Right lobe of liver (tissue), 6 donors: ENCODE measurements at regions not wholly inside any gene's neighbourhood (a gene's known extent, or its start where the extent isn't known, plus 50 kb on each side); places are given as distances from the start of the nearest gene placed in this dataset.

Experiments used
- ATAC-seq, 4 donors: fragments of 200-7000 bp; cut with Tn5 transposase; one replicate each; pipeline ENCODE4 v1.9.1; 2020; ENCODE audit warnings: mild to moderate bottlenecking in 4 of 4, moderate library complexity in 4 of 4
- DNase-seq, 3 donors: peaks; one replicate each; pipeline ENCODE4 v3.0.0-alpha.2; 2020
- H3K27ac ChIP-seq, 3 donors: fragments of 200-600 bp; one replicate each; pipeline ENCODE4 v1.8.0; 2022
- H3K27me3 ChIP-seq, 2 donors: fragments of 200-600 bp; one replicate each; pipeline ENCODE4 v1.8.0; 2022
- H3K36me3 ChIP-seq, 4 donors: fragments of 200-600 bp; sonication (generic) in 1 of 4; one replicate each; pipeline versions ENCODE4 v1.5.1 to v1.8.0; 2017 to 2022; ENCODE audit warnings: control low read depth in 1 of 4
- H3K4me1 ChIP-seq, 4 donors: fragments of 200-600 bp; sonication (generic) in 1 of 4; one replicate each; pipeline versions ENCODE4 v1.5.1 to v1.8.0; 2017 to 2022; ENCODE audit warnings: control low read depth in 1 of 4
- H3K4me3 ChIP-seq, 3 donors: fragments of 200-600 bp; one replicate each; pipeline ENCODE4 v1.8.0; 2022
- H3K9me3 ChIP-seq, 4 donors: fragments of 200-600 bp; sonication (generic) in 1 of 4; one replicate each; pipeline versions ENCODE4 v1.5.1 to v1.8.0; 2017 to 2022; ENCODE audit warnings: control low read depth in 1 of 4
- CTCF ChIP-seq, 4 donors: fragments of 200-600 bp in 3 of 4; fragments of 450-650 bp in 1 of 4; IDR thresholded peaks; one replicate each; pipeline versions ENCODE4 v1.5.1 to v1.8.0; 2016 to 2022; ENCODE audit warnings: antibody characterized with exemption in 4 of 4, mild to moderate bottlenecking in 2 of 4
- POLR2A ChIP-seq: fragments of 450-650 bp; IDR thresholded peaks from one replicate; pipeline ENCODE4 v1.6.1; 2017; ENCODE audit warnings: antibody characterized with exemption, mild to moderate bottlenecking
- WGBS: methylation state at CpG from one replicate; pipeline ENCODE4 v1.1.6; 2018; ENCODE audit warnings: low coverage, low lambda C conversion rate; ENCODE audit not compliant: insufficient coverage; ENCODE audit errors: missing lambda C conversion rate; 5-methylcytosine and 5-hydroxymethylcytosine counted together
- intact Hi-C, 2 donors: fragments of 100-400 bp; cut with DNase I; formaldehyde crosslinking; loops; one replicate each; pipeline versions ENCODE4 v1.11.2 to v1.14.1; 2022
- donor health status: DM: no; HTN: yes; CAD: no.
- donor health status: DM: no; HTN: no; CAD: no.
- donor health status: DM: no; HTN: no; CAD: no.
- donor health status: DM: no; HTN: yes; CAD: no.
- donor health status: DM: no; HTN: yes; CAD: no.

- Histone ChIP-seq H3K27ac (no peak overlapping the region), H3K36me3 (no peaks in the 10 kb centered on the region)
These were observed 212.3 kb upstream of the DDI1 start for GRCh38 chr11:103824116-103824515.

GRCh38 chr11:103825469-103825868 is 211.0 kb upstream of the DDI1 start:
- intact Hi-C loops = no loop called here
- Histone ChIP-seq H3K4me1 (no peaks in the 10 kb centered on the region), H3K36me3 (no peaks in the 10 kb centered on the region), H3K27ac (no peak overlapping the region), H3K27me3 (no peaks in the 10 kb centered on the region), H3K9me3 (no peaks in the 10 kb centered on the region), H3K4me3 (no peak overlapping the region)
- ATAC-seq = no peak
- WGBS = 58% methylated on average over 2 of the region's 2 CpGs
- TF ChIP-seq POLR2A (no peak), CTCF (IDR thresholded peaks at IDR 0.05) (no peak)
- DNase-seq = no peak

More at GRCh38 chr11:103824116-103824515, 212.3 kb upstream of the DDI1 start:
- no peaks in the 10 kb centered on the region for H3K9me3 ChIP-seq
- H3K4me1 ChIP-seq = no peaks in the 10 kb centered on the region
- intact Hi-C loops = no loop called here
- DNase-seq (no peak), ATAC-seq (no peak)
- H3K27me3 ChIP-seq = no peaks in the 10 kb centered on the region
- no peak overlapping the region for H3K4me3 ChIP-seq
- no peak for TF ChIP-seq CTCF (IDR thresholded peaks at IDR 0.05)
- TF ChIP-seq POLR2A = no peak
- 25% methylated on average over 1 of the region's 1 CpG for WGBS

- TF ChIP-seq POLR2A = no peak
- TF ChIP-seq CTCF (IDR thresholded peaks at IDR 0.05) = no peak
- no peaks in the 10 kb centered on the region for H3K36me3 ChIP-seq
- 27% methylated on average over 1 of the region's 1 CpG for WGBS
- no peak overlapping the region for H3K27ac ChIP-seq
- no peak overlapping the region for H3K4me3 ChIP-seq
- no peaks in the 10 kb centered on the region for H3K4me1 ChIP-seq
- H3K9me3 ChIP-seq = no peaks in the 10 kb centered on the region
- intact Hi-C loops = no loop called here
- ATAC-seq (no peak), DNase-seq (no peak)
- no peaks in the 10 kb centered on the region for H3K27me3 ChIP-seq
These were observed 209.6 kb upstream of the DDI1 start for GRCh38 chr11:103826856-103827255.

- ATAC-seq = no peak
- intact Hi-C loops = no loop called here
- Histone ChIP-seq H3K4me3 (no peak overlapping the region), H3K4me1 (no peaks in the 10 kb centered on the region), H3K27me3 (no peaks in the 10 kb centered on the region), H3K9me3 (peaks cover 0 to 2% (median 0%) of the 10 kb centered on the region in 4 donors), H3K27ac (no peak overlapping the region), H3K36me3 (no peaks in the 10 kb centered on the region)
- TF ChIP-seq CTCF (IDR thresholded peaks at IDR 0.05) (no peak), POLR2A (no peak)
- no peak for DNase-seq
- 69% methylated on average over 3 of the region's 4 CpGs for WGBS
These were observed 206.8 kb upstream of the DDI1 start for GRCh38 chr11:103829596-103829995.

- 36% methylated on average over 1 of the region's 1 CpG for WGBS
- Histone ChIP-seq H3K27ac (no peak overlapping the region), H3K4me1 (no peaks in the 10 kb centered on the region), H3K36me3 (no peaks in the 10 kb centered on the region), H3K9me3 (peaks cover 0 to 2% (median 0%) of the 10 kb centered on the region in 4 donors), H3K27me3 (no peaks in the 10 kb centered on the region), H3K4me3 (no peak overlapping the region)
- intact Hi-C loops = no loop called here
- ATAC-seq (no peak), DNase-seq (no peak)
- TF ChIP-seq POLR2A = no peak
- TF ChIP-seq CTCF (IDR thresholded peaks at IDR 0.05) = no peak
These were observed 206.2 kb upstream of the DDI1 start for GRCh38 chr11:103830205-103830604.
